ENCODE measurements at regions not wholly inside any gene's neighbourhood (a gene's known extent, or its start where the extent isn't known, plus 50 kb on each side); places are given as distances from the start of the nearest gene placed in this dataset.

DNA sequence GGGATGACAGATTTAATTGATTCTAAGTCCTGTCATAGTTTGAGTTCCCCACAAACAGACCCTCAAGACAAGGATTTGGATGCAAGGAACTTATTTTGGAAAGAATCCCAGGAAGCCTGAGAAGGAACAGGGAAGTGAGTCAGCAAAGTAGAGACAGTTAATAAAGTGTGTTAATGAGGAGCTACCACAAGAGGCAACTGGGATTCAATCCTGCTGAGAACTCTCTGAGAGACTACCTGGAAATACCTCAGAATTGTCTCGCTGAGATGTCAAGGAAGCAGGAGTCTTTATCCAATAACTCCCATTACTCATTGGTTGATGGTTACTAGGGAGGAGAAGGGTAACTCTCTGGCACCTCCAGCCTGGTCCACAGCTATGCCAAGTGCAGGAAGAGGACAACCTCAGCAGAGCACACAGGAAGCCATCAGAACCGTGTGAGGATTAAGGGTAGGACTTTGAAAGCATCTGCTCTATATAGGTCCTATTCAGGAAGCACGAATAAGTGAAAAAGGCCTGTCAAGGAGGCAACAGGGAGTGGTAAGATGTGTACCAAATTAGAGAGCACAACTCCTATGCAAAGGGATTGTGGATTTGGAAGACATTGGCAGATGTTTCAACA, 311.1 kb upstream of the KCNH8 start:
- H3K14ac ChIP-seq (ENCODE audit: low read length) = no peak overlapping the region
- no peak overlapping the region for H3K18ac ChIP-seq (ENCODE audit: low read length)
- no peak overlapping the region for H4K91ac ChIP-seq (ENCODE audit: low read depth, low read length, poor library complexity)
- no peaks in the 10 kb centered on the region for H3K9me3 ChIP-seq (replicated peaks in 1 of 2; ENCODE audit: control insufficient read depth in 2 of 2, insufficient read depth in 1 of 2, low read depth in 1 of 2, low read length in 2 of 2)
- H4K8ac ChIP-seq (ENCODE audit: low read depth, low read length) = no peak overlapping the region
- no peaks in the 10 kb centered on the region for H3K36me3 ChIP-seq (replicated peaks in 1 of 2; ENCODE audit: control insufficient read depth in 2 of 2, insufficient read depth in 2 of 2, low read length in 2 of 2)
- no peak overlapping the region for H3K23ac ChIP-seq (ENCODE audit: low read depth, low read length, poor library complexity)
- H2BK120ac ChIP-seq (ENCODE audit: low read depth, low read length) = no peak overlapping the region
- no peak overlapping the region for H2AFZ ChIP-seq (ENCODE audit: low read length)
- no peak overlapping the region for H3K4me2 ChIP-seq (ENCODE audit: insufficient read depth, low read length, poor library complexity, severe bottlenecking)
- WGBS, 2 donors (ENCODE audit: extremely low coverage in 2 of 2, insufficient read length in 2 of 2, insufficient replicate concordance in 1 of 2) = no CpG with 5 or more reads among the region's 3 CpGs
- H3K27me3 ChIP-seq (ENCODE audit: control insufficient read depth in 3 of 3, insufficient read depth in 3 of 3, low read depth in 1 of 3, low read length in 3 of 3) = no peaks in the 10 kb centered on the region
- no peaks in the 10 kb centered on the region for H3K79me1 ChIP-seq (ENCODE audit: low read depth, low read length)
- no peak overlapping the region for H2BK5ac ChIP-seq (ENCODE audit: low read length)
- no peak overlapping the region for H3K4ac ChIP-seq (ENCODE audit: low read length)
- H2BK15ac ChIP-seq (ENCODE audit: low read length) = no peak overlapping the region
- no peak overlapping the region for H3K4me3 ChIP-seq (ENCODE audit: low read length in 2 of 2)
- H3K4me1 ChIP-seq (ENCODE audit: control insufficient read depth in 2 of 2, insufficient read depth in 1 of 2, low read depth in 1 of 2, low read length in 2 of 2) = no peaks in the 10 kb centered on the region
- no peak overlapping the region for H2BK12ac ChIP-seq (ENCODE audit: low read length)
- no peak overlapping the region for H3K27ac ChIP-seq (replicated peaks; ENCODE audit: low read length)
- DNase-seq (ENCODE audit: low spot score) = no peak
- no peak overlapping the region for H2AK5ac ChIP-seq (ENCODE audit: low read depth, low read length)
- no peak overlapping the region for H3K9ac ChIP-seq (ENCODE audit: low read depth, low read length, poor library complexity)

DNA sequence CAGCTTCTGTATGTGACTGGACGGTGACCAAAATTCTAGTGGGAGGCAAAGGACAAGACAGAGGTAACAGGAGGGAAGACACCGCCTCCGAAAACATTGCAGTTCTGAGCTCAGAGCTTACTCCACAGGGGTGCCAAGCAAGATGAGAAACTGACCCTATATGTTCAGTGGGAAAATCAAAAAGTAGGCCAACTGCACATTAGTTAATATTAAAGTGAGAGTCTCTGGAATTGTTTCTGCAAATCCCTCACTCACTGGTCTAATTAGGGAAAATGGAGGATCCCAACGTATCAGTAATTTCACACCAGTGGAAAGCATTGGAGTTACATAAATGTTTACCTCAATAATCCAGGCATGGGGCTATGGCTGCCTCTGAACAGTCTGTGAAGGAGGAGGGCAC, 313.3 kb upstream of the KCNH8 start:
- Histone ChIP-seq H3K27ac (replicated peaks; ENCODE audit: low read length) (no peak overlapping the region), H3K4me1 (ENCODE audit: control insufficient read depth in 2 of 2, insufficient read depth in 1 of 2, low read depth in 1 of 2, low read length in 2 of 2) (no peaks in the 10 kb centered on the region), H3K18ac (ENCODE audit: low read length) (no peak overlapping the region), H2BK120ac (ENCODE audit: low read depth, low read length) (no peak overlapping the region), H2BK15ac (ENCODE audit: low read length) (no peak overlapping the region), H2BK5ac (ENCODE audit: low read length) (no peak overlapping the region), H2BK12ac (ENCODE audit: low read length) (no peak overlapping the region), H3K14ac (ENCODE audit: low read length) (no peak overlapping the region), H3K4ac (ENCODE audit: low read length) (no peak overlapping the region), H3K27me3 (ENCODE audit: control insufficient read depth in 3 of 3, insufficient read depth in 3 of 3, low read depth in 1 of 3, low read length in 3 of 3) (no peaks in the 10 kb centered on the region), H2AK5ac (ENCODE audit: low read depth, low read length) (no peak overlapping the region), H3K9ac (ENCODE audit: low read depth, low read length, poor library complexity) (no peak overlapping the region), H3K4me3 (ENCODE audit: low read length in 2 of 2) (no peak overlapping the region), H4K8ac (ENCODE audit: low read depth, low read length) (no peak overlapping the region), H2AFZ (ENCODE audit: low read length) (no peak overlapping the region), H3K4me2 (ENCODE audit: insufficient read depth, low read length, poor library complexity, severe bottlenecking) (no peak overlapping the region), H4K91ac (ENCODE audit: low read depth, low read length, poor library complexity) (no peak overlapping the region), H3K79me1 (ENCODE audit: low read depth, low read length) (no peaks in the 10 kb centered on the region), H3K23ac (ENCODE audit: low read depth, low read length, poor library complexity) (no peak overlapping the region), H3K36me3 (replicated peaks in 1 of 2; ENCODE audit: control insufficient read depth in 2 of 2, insufficient read depth in 2 of 2, low read length in 2 of 2) (no peaks in the 10 kb centered on the region), H3K9me3 (replicated peaks in 1 of 2; ENCODE audit: control insufficient read depth in 2 of 2, insufficient read depth in 1 of 2, low read depth in 1 of 2, low read length in 2 of 2) (no peaks in the 10 kb centered on the region)
- no peak for DNase-seq (ENCODE audit: low spot score)
- no CpG with 5 or more reads among the region's 4 CpGs for WGBS, 2 donors (ENCODE audit: extremely low coverage in 2 of 2, insufficient read length in 2 of 2, insufficient replicate concordance in 1 of 2)

DNA sequence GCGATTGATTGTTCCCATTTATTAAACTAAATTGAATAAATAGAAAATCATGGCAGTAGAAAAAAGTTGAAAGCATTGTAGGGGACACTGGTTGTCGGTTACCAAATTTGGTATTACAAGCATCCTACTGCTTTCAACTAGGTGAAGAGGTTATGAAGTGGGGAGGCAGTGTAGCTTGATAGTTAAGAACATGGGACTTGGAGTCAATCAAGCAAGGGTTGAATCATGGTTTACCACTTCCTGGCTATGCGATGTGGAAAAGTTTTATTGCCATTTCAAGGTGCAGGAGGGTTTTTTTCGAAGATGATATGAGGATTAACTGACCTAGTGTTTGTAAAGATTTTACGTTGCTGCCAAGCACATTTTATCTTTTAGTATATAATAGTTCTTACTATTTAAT, 318.2 kb upstream of the KCNH8 start:
- H3K4me2 ChIP-seq (ENCODE audit: insufficient read depth, low read length, poor library complexity, severe bottlenecking) = no peak overlapping the region
- DNase-seq (ENCODE audit: low spot score) = no peak
- no peak overlapping the region for H3K9ac ChIP-seq (ENCODE audit: low read depth, low read length, poor library complexity)
- H2BK12ac ChIP-seq (ENCODE audit: low read length) = no peak overlapping the region
- no CpG with 5 or more reads among the region's 5 CpGs for WGBS, 2 donors (ENCODE audit: extremely low coverage in 2 of 2, insufficient read length in 2 of 2, insufficient replicate concordance in 1 of 2)
- no peak overlapping the region for H4K91ac ChIP-seq (ENCODE audit: low read depth, low read length, poor library complexity)
- H3K36me3 ChIP-seq (replicated peaks in 1 of 2; ENCODE audit: control insufficient read depth in 2 of 2, insufficient read depth in 2 of 2, low read length in 2 of 2) = no peaks in the 10 kb centered on the region
- no peak overlapping the region for H2AK5ac ChIP-seq (ENCODE audit: low read depth, low read length)
- H3K14ac ChIP-seq (ENCODE audit: low read length) = no peak overlapping the region
- H3K27ac ChIP-seq (replicated peaks; ENCODE audit: low read length) = no peak overlapping the region
- H2BK120ac ChIP-seq (ENCODE audit: low read depth, low read length) = no peak overlapping the region
- H3K9me3 ChIP-seq (replicated peaks in 1 of 2; ENCODE audit: control insufficient read depth in 2 of 2, insufficient read depth in 1 of 2, low read depth in 1 of 2, low read length in 2 of 2) = no peaks in the 10 kb centered on the region
- H4K8ac ChIP-seq (ENCODE audit: low read depth, low read length) = no peak overlapping the region
- H2AFZ ChIP-seq (ENCODE audit: low read length) = no peak overlapping the region
- no peaks in the 10 kb centered on the region for H3K4me1 ChIP-seq (ENCODE audit: control insufficient read depth in 2 of 2, insufficient read depth in 1 of 2, low read depth in 1 of 2, low read length in 2 of 2)
- no peak overlapping the region for H3K4me3 ChIP-seq (ENCODE audit: low read length in 2 of 2)
- H3K27me3 ChIP-seq (ENCODE audit: control insufficient read depth in 3 of 3, insufficient read depth in 3 of 3, low read depth in 1 of 3, low read length in 3 of 3) = no peaks in the 10 kb centered on the region
- H3K23ac ChIP-seq (ENCODE audit: low read depth, low read length, poor library complexity) = no peak overlapping the region
- no peak overlapping the region for H2BK15ac ChIP-seq (ENCODE audit: low read length)
- H3K79me1 ChIP-seq (ENCODE audit: low read depth, low read length) = no peaks in the 10 kb centered on the region
- no peak overlapping the region for H3K18ac ChIP-seq (ENCODE audit: low read length)
- no peak overlapping the region for H3K4ac ChIP-seq (ENCODE audit: low read length)
- no peak overlapping the region for H2BK5ac ChIP-seq (ENCODE audit: low read length)

GRCh38 chr3:18828637-18829036, 319.7 kb upstream of the KCNH8 start:
- H3K18ac ChIP-seq (ENCODE audit: low read length) = no peak overlapping the region
- no peak overlapping the region for H4K91ac ChIP-seq (ENCODE audit: low read depth, low read length, poor library complexity)
- H3K14ac ChIP-seq (ENCODE audit: low read length) = no peak overlapping the region
- H4K8ac ChIP-seq (ENCODE audit: low read depth, low read length) = no peak overlapping the region
- no peak for DNase-seq (ENCODE audit: low spot score)
- no peak overlapping the region for H3K27ac ChIP-seq (replicated peaks; ENCODE audit: low read length)
- no peaks in the 10 kb centered on the region for H3K36me3 ChIP-seq (replicated peaks in 1 of 2; ENCODE audit: control insufficient read depth in 2 of 2, insufficient read depth in 2 of 2, low read length in 2 of 2)
- H2BK120ac ChIP-seq (ENCODE audit: low read depth, low read length) = no peak overlapping the region
- no peak overlapping the region for H3K4me2 ChIP-seq (ENCODE audit: insufficient read depth, low read length, poor library complexity, severe bottlenecking)
- no peak overlapping the region for H2BK15ac ChIP-seq (ENCODE audit: low read length)
- H3K4ac ChIP-seq (ENCODE audit: low read length) = no peak overlapping the region
- no peaks in the 10 kb centered on the region for H3K27me3 ChIP-seq (ENCODE audit: control insufficient read depth in 3 of 3, insufficient read depth in 3 of 3, low read depth in 1 of 3, low read length in 3 of 3)
- no peak overlapping the region for H2AK5ac ChIP-seq (ENCODE audit: low read depth, low read length)
- no peak overlapping the region for H3K4me3 ChIP-seq (ENCODE audit: low read length in 2 of 2)
- H3K9me3 ChIP-seq (replicated peaks in 1 of 2; ENCODE audit: control insufficient read depth in 2 of 2, insufficient read depth in 1 of 2, low read depth in 1 of 2, low read length in 2 of 2) = no peaks in the 10 kb centered on the region
- no CpG with 5 or more reads among the region's 2 CpGs for WGBS, 2 donors (ENCODE audit: extremely low coverage in 2 of 2, insufficient read length in 2 of 2, insufficient replicate concordance in 1 of 2)
- H2BK5ac ChIP-seq (ENCODE audit: low read length) = no peak overlapping the region
- H3K9ac ChIP-seq (ENCODE audit: low read depth, low read length, poor library complexity) = no peak overlapping the region
- H3K4me1 ChIP-seq (ENCODE audit: control insufficient read depth in 2 of 2, insufficient read depth in 1 of 2, low read depth in 1 of 2, low read length in 2 of 2) = no peaks in the 10 kb centered on the region
- no peak overlapping the region for H2BK12ac ChIP-seq (ENCODE audit: low read length)
- H3K23ac ChIP-seq (ENCODE audit: low read depth, low read length, poor library complexity) = no peak overlapping the region
- no peaks in the 10 kb centered on the region for H3K79me1 ChIP-seq (ENCODE audit: low read depth, low read length)
- no peak overlapping the region for H2AFZ ChIP-seq (ENCODE audit: low read length)

Data from neuronal stem cell (in vitro differentiated cells).